ENCODE measurements at regions not wholly inside any gene's neighbourhood (a gene's known extent, or its start where the extent isn't known, plus 50 kb on each side); places are given as distances from the start of the nearest gene placed in this dataset.
"Not testable (repeated sequence)": the region's sequence is repeated elsewhere in the genome, so short reads cannot be mapped to it uniquely, and the experiment has no call there.

DNA sequence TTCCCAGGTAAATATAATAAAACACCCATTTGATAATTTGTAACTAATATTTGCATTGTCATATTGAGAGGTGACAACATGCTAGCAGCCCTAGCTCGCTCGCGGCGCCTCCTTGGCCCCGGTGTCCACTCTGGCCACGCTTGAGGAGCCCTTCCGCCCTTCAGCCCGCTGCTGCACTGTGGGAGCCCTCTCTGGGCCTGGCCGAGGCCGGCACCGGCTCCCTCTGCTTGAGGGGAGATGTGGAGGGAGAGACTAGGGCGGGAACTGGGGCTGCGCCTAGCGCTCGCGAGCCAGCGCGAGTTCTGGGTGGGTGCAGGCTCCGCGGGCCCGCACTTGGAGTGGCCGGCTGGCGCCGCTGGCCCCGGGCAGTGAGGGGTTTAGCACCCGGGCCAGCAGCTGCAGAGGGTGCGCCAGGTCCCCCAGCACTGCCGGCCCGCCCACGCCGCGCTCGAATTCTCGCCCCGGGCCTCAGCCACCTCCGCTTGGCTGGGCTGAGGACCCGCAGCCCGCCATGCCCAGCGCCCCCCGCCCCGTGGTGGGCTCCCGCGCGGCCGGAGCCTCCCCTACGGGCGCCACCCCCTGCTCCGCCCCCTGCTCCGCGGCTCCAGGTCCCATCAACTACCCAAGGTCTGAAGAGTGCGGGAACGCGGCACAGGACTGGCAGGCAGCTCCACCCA lies 594.4 kb downstream of the SLITRK6 start:
- DNase-seq (ENCODE audit: low spot score): no peak
- intact Hi-C loops (cut with DNase I): no loop called here

DNA sequence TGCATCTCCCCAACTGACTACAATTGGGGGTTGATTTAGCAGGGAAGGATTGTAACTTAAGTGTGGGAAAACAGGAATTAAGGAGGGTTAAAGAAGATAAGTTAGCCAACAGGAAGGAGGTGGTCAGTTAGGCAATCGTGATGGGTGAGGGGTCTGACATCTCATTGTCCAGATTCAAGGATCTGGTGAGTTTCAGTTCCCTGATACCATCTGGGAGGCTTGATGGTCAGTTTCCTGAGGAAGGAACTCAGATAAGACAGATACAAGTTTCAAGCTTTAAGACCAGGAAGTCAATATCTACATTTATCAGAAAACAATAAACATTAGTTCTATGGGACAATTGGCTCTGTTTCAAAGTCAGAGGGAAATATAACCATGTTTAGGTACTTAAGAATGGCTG lies 601.8 kb downstream of the SLITRK6 start:
- DNase-seq (ENCODE audit: low spot score): no peak
- intact Hi-C loops (cut with DNase I): no loop called here

DNA sequence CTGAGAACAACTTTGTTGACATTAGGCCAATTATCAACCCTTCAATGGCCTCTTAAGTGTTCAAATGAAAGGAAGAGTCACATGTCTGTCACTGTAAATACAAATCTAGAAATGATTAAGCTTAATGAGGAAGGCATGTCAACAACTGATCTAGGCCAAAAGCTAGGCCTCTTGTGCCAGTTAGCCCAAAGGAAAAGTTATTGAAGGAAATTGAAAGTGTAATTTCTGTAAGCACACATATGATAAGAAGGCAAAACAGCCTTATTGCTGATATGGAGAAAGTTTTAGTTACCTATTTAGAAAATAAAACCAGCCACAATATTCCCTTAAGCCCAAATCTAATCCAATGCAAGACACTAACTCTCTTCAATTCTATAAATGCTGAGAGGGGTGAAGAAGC lies 604.7 kb downstream of the SLITRK6 start:
- DNase-seq (ENCODE audit: low spot score): no peak
- intact Hi-C loops (cut with DNase I): no loop called here

DNA sequence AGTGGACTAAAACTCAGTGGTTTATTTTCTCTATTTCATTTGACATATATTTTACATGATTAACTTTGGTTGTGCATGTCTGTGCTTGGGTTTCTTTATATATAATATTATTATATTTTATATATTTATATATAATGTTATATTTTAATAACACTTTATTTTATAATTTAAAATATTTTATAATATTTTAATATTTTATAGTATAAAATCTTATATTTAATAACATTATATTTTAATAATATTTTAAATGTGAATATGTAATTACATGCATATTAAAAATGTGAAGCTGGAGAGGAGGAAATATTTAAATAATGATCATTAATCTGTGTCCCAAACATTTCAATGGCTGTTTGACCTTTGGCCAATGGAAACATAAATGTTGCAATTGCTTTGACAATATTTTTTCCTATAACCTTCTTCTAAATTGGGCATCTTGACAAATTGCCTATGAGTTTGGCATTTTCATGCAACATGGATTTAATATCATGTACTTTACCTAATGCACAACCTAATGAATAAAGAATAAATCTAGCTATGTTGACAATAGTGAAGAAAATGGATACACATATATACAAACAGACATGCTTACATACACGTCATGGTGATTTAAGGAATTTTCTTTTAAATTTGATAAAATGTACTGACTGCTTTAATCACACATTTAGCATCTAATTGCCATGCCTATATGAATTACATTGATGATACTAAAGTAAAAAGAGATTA lies 607.1 kb downstream of the SLITRK6 start:
- intact Hi-C loops (cut with DNase I): no loop called here
- DNase-seq (ENCODE audit: low spot score): no peak

DNA sequence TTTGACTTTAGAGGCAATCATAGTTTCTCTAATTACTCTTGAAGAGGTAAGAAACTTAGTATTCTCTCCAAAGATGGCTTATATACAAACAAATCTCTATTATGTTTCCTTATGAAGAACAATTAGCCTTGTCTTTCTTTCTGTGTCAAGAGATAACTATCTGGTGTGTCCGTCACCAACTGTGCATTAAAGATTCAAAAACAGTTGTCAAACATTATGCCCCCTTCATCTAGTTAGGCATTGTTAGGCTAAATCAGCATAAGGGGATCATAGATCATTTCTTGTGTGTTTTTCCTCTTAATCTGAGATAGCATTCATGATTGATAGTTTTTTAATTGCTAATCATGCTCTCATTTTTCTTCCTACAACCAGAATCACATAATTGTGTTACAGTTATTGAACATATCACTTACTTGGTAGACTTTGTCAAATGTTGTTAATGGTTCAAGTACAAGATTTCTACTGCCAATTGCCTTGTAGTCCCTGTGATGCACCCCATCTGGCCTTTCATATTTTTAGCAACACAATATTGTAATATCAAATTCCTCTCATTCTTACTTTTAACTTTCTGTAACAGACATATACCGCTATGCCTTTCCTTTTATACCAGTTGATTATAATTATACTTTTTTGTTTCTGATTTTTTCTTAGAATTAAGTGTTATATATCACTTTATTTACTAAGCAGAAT lies 612.7 kb downstream of the SLITRK6 start:
- intact Hi-C loops (cut with DNase I): no loop called here
- no peak for DNase-seq (ENCODE audit: low spot score)

DNA sequence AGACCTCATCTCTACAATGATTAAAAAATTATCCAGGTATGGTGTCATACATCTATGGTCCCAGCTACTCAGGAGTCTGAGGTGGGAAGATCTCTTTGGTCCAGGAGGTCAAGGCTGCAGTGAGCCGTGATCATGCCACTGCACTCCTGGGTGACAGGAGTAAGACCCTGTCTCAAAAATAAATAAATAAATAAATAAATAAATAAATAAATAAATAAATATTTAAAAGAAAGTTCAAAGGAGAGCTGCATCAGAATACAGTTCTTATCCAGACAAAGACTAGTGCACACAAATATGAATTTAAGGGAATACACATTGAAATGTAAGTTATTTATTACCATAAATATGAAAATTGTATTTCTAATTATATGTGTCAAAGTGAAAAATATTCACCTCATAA lies 624.9 kb downstream of the SLITRK6 start:
- no peak for DNase-seq (ENCODE audit: low spot score)
- intact Hi-C loops (cut with DNase I): no loop called here

DNA sequence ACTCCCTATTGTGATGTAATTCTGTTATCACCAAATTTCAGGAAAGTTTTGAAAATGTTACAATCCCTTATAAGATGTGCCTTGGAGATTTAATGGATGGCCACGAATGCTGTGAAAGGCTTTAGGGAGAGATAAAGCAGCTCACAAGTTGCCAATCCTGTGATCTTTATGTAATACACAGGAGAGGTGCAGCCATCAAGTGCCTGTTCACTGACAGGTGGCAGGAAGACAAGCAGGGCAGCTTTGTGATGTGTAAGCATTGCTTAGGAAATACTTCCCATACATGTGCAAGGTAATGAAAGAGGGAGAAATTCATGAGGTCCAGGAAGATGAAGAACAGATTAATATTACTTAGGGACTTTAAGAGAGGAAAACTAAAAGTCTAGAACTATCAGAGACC lies 628.8 kb downstream of the SLITRK6 start:
- DNase-seq (ENCODE audit: low spot score): no peak
- intact Hi-C loops (cut with DNase I): no loop called here

DNA sequence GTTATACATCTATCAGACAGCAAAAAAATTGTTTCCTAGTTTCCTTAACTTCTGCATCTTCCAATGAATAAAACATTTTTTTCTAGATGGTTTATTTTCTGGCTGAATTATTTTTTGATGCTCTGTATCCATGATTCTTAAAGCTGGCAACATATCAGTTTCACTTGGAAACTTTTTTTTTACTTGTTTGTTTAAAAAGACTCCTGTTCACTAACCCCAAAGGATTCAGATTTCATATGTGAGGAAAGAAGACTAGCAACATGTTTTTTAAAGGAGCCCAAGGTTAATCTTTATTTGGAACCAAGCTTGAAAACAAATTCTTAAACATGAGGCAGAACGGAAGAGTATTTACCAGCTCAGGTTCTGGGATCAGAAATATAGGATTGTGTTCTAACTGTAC lies 632.3 kb downstream of the SLITRK6 start:
- no peak for DNase-seq (ENCODE audit: low spot score)

DNA sequence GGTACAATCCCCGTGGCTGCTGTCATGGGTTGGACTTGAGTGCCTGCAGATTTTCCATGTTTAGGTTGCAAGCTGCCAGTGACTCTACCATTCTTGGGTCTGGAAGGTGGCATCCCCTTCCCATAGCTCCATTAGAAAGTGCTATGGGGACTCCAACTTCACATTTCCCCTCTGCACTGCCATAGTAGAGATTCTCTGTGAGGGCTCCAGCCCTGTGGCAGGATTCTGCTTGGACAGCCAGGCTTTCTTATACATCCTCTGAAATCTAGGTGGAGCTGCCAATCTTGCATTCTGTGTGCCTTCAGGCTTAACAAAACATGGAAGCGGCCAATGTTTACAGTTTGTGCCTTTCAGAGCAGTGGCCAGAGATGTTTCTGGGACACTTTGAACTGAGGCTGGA lies 636.2 kb downstream of the SLITRK6 start:
- intact Hi-C loops (cut with DNase I): no loop called here
- DNase-seq (ENCODE audit: low spot score): no peak

More for the DNA sequence above, 632.3 kb downstream of the SLITRK6 start:
- intact Hi-C loops (cut with DNase I): no loop called here

DNA sequence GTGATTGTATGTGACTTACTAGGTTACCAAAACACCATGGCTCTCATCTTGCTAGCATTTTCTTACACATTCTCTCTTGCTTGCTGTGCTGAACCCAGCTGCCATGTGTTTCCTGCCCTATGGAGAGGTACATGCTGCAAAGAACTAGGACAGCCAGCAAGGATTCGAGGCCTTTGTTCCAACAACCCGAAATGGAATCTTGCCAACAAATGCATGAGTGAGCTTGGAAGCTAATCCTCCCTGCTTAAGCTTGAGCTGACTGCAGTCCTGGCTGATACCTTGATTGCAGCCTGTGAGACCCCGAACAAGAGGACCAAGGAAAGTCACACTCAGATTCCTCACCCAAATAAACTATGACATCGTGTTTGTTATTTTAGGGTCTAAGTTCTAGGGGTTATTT lies 651.2 kb downstream of the SLITRK6 start:
- DNase-seq (ENCODE audit: low spot score): no peak
- intact Hi-C loops (cut with DNase I): no loop called here

DNA sequence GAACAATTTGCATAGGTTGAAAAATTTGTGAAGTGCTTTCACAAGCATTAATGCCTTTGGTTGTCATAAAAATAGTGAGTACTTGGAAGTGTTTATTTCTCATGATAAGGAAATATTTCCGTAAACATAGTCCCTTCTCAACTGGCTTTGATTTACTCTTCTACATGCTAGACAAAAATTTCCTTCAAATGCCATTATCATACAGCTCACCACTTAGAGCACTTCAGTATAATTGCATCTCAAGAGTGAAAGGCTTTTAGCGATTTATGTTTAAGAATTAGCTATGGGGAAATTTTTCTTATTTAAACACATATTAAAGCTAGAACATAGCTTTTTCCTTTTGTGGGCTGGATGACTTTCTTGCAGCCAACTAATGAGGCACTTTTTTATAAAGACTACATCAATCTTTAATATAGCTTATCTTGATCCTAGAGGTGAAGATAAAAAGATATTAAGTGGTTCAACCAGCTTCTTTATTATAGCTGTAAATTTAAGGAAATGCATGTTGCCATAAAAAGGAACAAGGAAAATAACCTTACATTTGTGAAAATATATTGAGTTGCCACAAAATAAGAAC lies 656.8 kb downstream of the SLITRK6 start:
- no peak for DNase-seq (ENCODE audit: low spot score)
- intact Hi-C loops (cut with DNase I): no loop called here

DNA sequence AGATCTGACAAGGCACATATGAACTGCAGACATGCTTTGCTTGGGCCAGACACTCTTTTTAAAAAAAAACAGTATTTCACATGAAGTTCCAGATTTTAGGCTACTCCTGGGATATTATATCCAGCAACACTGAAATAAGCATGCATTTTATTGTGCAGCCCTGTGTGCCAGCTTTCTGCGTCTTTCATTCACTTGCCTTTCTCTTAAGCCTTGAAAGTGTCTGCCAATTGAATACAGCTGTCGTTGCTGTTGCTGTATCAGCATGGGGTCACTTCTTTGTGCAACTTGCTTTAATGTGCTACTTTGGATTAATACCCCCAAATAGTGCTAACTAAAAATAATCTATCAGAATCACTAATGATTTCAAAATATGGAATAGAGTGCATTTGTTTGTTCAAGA lies 657.8 kb downstream of the SLITRK6 start:
- intact Hi-C loops (cut with DNase I): no loop called here
- no peak for DNase-seq (ENCODE audit: low spot score)

DNA sequence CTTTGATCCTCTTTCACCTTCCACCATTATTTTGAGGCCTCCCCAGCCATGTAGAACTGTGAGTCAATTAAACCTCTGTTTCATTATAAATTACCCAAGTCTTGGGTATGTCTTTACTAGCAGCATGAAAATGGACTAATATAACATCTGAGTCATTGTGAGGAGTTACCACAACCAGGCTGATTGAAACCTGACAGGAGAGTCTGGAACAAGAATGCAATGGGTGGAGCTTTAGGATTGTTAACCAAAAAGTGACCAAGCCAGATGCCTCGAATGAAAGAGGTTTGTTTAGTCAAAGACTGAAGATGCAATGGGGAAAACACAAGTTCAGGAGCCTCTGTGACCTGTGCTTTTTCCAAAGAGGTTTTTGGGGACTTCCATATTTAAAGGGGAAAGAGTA lies 659.0 kb downstream of the SLITRK6 start:
- intact Hi-C loops (cut with DNase I): no loop called here
- DNase-seq (ENCODE audit: low spot score): no peak

DNA sequence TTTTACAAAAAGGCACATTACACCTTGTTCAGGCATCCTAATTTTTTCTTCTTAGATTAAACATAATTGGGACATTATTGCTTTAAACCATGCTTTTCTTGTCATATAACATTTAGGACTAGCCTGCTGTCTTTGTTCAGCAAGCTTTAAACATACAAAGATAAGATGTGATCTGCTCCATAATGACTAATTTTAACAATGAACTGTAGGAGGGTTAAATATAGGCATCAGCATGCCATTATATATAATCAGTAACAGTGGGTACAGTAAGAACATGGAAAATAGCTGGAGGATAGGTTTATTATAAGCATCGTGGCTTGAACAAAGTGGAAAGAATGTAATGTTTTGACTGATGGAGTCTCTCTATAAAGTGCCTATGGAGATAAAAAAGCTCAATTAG lies 661.7 kb downstream of the SLITRK6 start:
- no peak for DNase-seq (ENCODE audit: low spot score)
- intact Hi-C loops (cut with DNase I): loop anchor here in 1 of 2 donors (5.0 kb wide), 1 partner anchor 330 kb away; no protein-coding TSS in a partner anchor

DNA sequence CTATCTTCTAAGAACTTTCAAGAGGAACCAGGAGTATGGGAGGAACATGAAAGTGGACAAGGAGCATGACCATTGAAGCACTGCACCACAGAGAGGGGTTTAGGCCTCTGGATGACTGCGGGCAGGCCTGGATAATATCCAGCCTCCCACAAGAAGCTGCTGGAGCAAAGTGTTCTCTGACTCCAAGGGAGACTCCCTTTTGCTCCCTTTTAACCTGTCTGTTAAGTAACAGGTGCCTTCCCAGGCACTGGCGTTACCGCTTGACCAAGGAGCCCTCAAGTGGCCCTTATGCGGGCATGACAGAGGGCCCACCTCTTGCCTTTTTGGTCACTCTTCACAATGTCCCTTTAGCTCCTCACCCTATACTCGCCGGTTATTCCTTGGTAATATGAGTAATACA lies 666.2 kb downstream of the SLITRK6 start:
- intact Hi-C loops (cut with DNase I): no loop called here
- no peak for DNase-seq (ENCODE audit: low spot score)

DNA sequence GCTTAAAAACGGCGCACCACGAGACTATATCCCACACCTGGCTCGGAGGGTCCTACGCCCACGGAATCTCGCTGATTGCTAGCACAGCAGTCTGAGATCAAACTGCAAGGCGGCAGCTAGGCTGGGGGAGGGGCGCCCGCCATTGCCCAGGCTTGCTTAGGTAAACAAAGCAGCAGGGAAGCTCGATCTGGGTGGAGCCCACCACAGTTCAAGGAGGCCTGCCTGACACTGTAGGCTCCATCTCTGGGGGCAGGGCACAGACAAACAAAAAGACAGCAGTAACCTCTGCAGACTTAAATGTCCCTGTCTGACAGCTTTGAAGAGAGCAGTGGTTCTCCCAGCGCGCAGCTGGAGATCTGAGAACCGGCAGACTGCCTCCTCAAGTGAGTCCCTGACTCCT lies 675.7 kb downstream of the SLITRK6 start:
- DNase-seq (ENCODE audit: low spot score); intact Hi-C loops (cut with DNase I): not testable (repeated sequence)

DNA sequence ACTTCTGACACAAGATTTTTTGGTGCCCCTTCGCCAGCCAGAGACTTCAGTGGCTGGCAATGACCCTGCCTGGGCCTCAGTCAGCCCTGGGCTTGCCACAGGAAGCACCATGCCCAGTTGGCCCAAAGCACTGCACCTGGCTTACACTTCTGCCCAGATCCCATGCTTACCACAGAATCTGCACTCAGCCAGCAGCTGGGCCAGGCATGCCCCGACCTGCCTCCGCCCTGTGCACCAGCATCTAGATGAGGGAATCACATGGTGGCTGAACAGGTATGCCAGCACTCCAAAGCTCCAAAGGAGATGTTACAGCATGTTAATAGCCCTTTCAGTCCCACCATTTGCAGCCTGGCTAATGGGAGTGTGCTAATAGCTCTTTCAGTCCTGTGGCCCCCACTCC lies 690.9 kb downstream of the SLITRK6 start:
- intact Hi-C loops (cut with DNase I): no loop called here
- peak; percentile 61 for DNase-seq (ENCODE audit: low spot score)

DNA sequence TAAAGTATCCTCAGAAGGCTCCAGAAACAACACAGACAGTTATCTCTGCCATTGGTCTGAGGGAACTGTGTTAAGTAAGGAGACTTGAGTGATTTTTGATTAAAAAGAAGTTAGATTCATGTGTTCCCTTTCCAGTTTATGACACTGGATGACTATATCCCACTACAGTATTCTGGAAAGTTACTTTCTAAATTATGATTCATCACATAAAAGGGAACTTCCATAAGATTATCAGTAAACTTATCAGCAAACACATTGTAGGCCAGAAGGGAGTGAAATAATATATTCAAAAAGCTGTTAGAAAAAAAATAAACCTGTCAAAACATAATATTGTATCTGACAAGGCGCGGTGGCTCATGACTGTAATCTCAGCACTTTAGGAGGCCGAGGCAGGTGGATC lies 700.0 kb downstream of the SLITRK6 start:
- intact Hi-C loops (cut with DNase I): no loop called here

DNA sequence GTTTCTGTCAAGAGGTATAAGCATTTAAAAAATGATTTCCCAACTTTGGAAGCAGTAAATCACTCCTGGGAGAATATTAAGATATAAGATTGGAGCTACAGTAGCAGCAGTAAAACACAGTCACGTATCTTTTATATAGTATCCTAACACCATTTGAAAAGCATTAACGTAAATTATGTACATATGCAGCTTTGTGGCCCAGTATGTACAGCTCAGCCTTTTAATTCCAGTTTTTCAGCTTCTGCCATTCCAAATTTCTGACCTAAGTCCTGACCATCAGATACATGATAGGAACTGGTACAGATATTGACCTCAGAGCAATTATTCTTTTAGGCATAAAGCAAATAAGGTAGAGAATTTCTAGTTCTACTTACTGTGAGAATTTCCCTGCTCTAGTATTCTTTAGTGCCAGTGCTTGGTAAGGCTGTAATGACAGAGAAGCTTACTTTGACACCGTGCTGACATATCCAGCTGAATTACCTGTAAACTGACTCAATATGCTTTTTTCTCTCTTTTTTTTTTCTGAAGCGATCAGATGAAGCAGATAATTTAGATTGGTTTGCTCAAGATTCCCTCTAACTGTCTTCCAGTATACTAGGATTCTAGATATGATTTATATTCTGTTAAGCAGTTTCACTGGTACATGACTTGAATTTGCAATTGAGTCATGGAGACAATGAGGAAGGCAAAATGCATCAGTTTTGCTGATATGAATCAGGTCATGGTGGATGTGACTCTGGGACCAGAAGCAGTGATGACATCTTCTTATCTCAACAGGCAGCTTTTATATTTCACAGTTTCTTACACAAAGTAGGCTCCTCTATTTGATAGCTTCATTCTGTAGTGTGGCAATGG lies 703.6 kb downstream of the SLITRK6 start:
- DNase-seq (ENCODE audit: low spot score): no peak
- intact Hi-C loops (cut with DNase I): no loop called here

More for the DNA sequence above, 700.0 kb downstream of the SLITRK6 start:
- no peak for DNase-seq (ENCODE audit: low spot score)

All from posterior vena cava (tissue), 2 donors.